ENCODE measurements at regions not wholly inside any gene's neighbourhood (a gene's known extent, or its start where the extent isn't known, plus 50 kb on each side); places are given as distances from the start of the nearest gene placed in this dataset.
"Not testable (repeated sequence)": the region's sequence is repeated elsewhere in the genome, so short reads cannot be mapped to it uniquely, and the experiment has no call there.

- Histone ChIP-seq H3K4me3 (ENCODE audit: low read length in 3 of 3) (no peak overlapping the region), H3K4me1 (ENCODE audit: control insufficient read depth in 2 of 3, insufficient read depth in 2 of 3, low read depth in 1 of 3, low read length in 3 of 3) (no peaks in the 10 kb centered on the region), H3K9me3 (ENCODE audit: control insufficient read depth in 2 of 3, insufficient read depth in 1 of 3, low read length in 3 of 3) (no peaks in the 10 kb centered on the region), H3K27ac (ENCODE audit: low read depth in 2 of 2, low read length in 2 of 2) (no peak overlapping the region), H3K36me3 (ENCODE audit: control insufficient read depth in 2 of 3, insufficient read depth in 3 of 3, low read length in 3 of 3) (no peaks in the 10 kb centered on the region), H3K9ac (ENCODE audit: low read length in 3 of 3) (no peak overlapping the region), H3K27me3 (ENCODE audit: control insufficient read depth, insufficient read depth, low read length) (no peaks in the 10 kb centered on the region)
- peak; percentile 21 for TF ChIP-seq CTCF (IDR thresholded peaks at IDR 0.05; ENCODE audit: borderline replicate concordance, extremely low read depth, insufficient read depth)
- intact Hi-C loops (cut with DNase I): no loop called here
- DNase-seq (peak in 2 of 5 donors; percentile 0 to 7), FAIRE-seq (no peak)
Observed at GRCh38 chrX:83416273-83416672, 91.8 kb upstream of the POU3F4 start.

DNA sequence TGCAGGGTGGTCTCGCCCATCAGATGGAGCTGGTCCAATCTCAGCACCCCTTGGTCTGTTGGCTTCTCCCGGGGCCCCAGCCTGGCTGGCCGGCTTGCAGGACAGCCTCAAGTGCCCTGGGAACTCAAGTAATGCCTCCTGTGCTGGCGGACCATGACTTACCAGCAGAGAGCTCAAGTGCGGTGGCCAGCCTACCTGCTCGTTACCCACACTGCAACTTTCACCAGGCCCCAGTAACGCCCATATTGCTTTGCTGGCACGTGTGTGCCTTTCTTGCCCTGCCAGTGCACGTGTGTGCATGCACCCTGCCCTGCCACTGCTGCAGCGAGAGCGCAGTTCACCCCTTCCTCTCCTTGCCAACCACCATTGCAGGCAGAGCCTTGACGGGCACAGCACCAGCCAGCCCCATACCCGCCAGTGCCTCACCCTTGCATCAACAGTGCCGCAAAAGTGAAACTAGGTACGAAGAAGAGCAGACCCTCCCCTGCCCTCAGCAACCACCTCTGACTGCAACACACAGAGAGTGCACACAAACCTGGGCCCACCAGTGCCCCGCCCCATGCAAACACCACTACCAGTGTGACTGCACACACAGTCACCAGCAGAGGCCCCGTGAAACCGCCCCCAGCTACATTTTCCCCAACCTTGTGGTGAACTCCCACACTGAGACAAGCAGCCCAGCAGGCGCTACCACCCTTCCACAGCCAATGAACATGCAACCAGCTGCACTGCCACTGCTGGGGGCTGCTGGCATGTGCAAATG is 88.9 kb upstream of the POU3F4 start:
- Histone ChIP-seq H3K4me1 (ENCODE audit: control insufficient read depth in 2 of 3, insufficient read depth in 2 of 3, low read depth in 1 of 3, low read length in 3 of 3) (no peaks in the 10 kb centered on the region), H3K36me3 (ENCODE audit: control insufficient read depth in 2 of 3, insufficient read depth in 3 of 3, low read length in 3 of 3) (no peaks in the 10 kb centered on the region), H3K27me3 (ENCODE audit: control insufficient read depth, insufficient read depth, low read length) (no peaks in the 10 kb centered on the region), H3K4me3 (ENCODE audit: low read length in 3 of 3) (no peak overlapping the region), H3K9me3 (ENCODE audit: control insufficient read depth in 2 of 3, insufficient read depth in 1 of 3, low read length in 3 of 3) (no peaks in the 10 kb centered on the region), H3K27ac (ENCODE audit: low read depth in 2 of 2, low read length in 2 of 2) (no peak overlapping the region), H3K9ac (ENCODE audit: low read length in 3 of 3) (no peak overlapping the region)
- FAIRE-seq: no peak
- intact Hi-C loops (cut with DNase I): no loop called here
- TF ChIP-seq CTCF (IDR thresholded peaks at IDR 0.05; ENCODE audit: borderline replicate concordance, extremely low read depth, insufficient read depth): no peak
- peak in 1 of 5 donors; percentile 21 for DNase-seq

DNA sequence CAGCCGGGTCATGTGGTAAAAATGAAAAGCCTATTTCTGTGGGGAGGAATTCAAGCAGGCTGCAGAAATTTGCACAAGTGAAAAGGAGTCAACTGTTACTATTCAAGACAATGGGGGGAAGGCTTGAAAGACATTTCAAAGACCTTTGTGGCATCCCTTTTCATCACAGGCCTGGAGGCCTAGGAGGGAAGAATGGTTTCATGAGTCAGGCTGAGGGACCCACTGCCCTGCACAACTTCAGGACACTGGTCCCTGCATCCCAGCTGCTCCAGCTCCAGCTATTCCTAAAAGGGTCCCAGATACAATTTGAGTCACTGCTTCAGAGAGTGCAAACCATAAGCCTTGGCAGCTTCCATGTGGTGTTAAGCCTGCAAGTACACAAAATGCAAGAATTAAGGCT is 85.3 kb upstream of the POU3F4 start:
- H3K4me3 ChIP-seq (ENCODE audit: low read length in 3 of 3): no peak overlapping the region
- no peaks in the 10 kb centered on the region for H3K27me3 ChIP-seq (ENCODE audit: control insufficient read depth, insufficient read depth, low read length)
- TF ChIP-seq CTCF (IDR thresholded peaks at IDR 0.05; ENCODE audit: borderline replicate concordance, extremely low read depth, insufficient read depth): no peak
- FAIRE-seq: no peak
- no peak overlapping the region for H3K9ac ChIP-seq (ENCODE audit: low read length in 3 of 3)
- H3K36me3 ChIP-seq (ENCODE audit: control insufficient read depth in 2 of 3, insufficient read depth in 3 of 3, low read length in 3 of 3): no peaks in the 10 kb centered on the region
- DNase-seq: peak in 1 of 5 donors; percentile 14
- no peaks in the 10 kb centered on the region for H3K9me3 ChIP-seq (ENCODE audit: control insufficient read depth in 2 of 3, insufficient read depth in 1 of 3, low read length in 3 of 3)
- no peak overlapping the region for H3K27ac ChIP-seq (ENCODE audit: low read depth in 2 of 2, low read length in 2 of 2)
- H3K4me1 ChIP-seq (ENCODE audit: control insufficient read depth in 2 of 3, insufficient read depth in 2 of 3, low read depth in 1 of 3, low read length in 3 of 3): no peaks in the 10 kb centered on the region
- intact Hi-C loops (cut with DNase I): no loop called here

GRCh38 chrX:83442552-83442951 is 65.5 kb upstream of the POU3F4 start:
- H3K27me3 ChIP-seq (ENCODE audit: control insufficient read depth, insufficient read depth, low read length); H3K27ac ChIP-seq (ENCODE audit: low read depth in 2 of 2, low read length in 2 of 2); FAIRE-seq; H3K4me3 ChIP-seq (ENCODE audit: low read length in 3 of 3); H3K4me1 ChIP-seq (ENCODE audit: control insufficient read depth in 2 of 3, insufficient read depth in 2 of 3, low read depth in 1 of 3, low read length in 3 of 3); DNase-seq; intact Hi-C loops (cut with DNase I); H3K36me3 ChIP-seq (ENCODE audit: control insufficient read depth in 2 of 3, insufficient read depth in 3 of 3, low read length in 3 of 3); H3K9ac ChIP-seq (ENCODE audit: low read length in 3 of 3); H3K9me3 ChIP-seq (ENCODE audit: control insufficient read depth in 2 of 3, insufficient read depth in 1 of 3, low read length in 3 of 3): not testable (repeated sequence)
